ENCODE measurements at regions not wholly inside any gene's neighbourhood (a gene's known extent, or its start where the extent isn't known, plus 50 kb on each side); places are given as distances from the start of the nearest gene placed in this dataset.

- Histone ChIP-seq H3K79me2 (replicated peaks; ENCODE audit: insufficient read depth) (no peaks in the 10 kb centered on the region), H3K4me3 (no peak overlapping the region), H3K27ac (ENCODE audit: low read depth) (no peak overlapping the region), H3F3A (replicated peaks; ENCODE audit: low read depth) (no peaks in the 10 kb centered on the region), H3K4me2 (no peak overlapping the region), H3K27me3 (ENCODE audit: insufficient read depth) (no peaks in the 10 kb centered on the region), H3K36me3 (ENCODE audit: insufficient read depth) (no peaks in the 10 kb centered on the region), H2AFZ (no peak overlapping the region), H3K4me1 (ENCODE audit: insufficient read depth) (peaks cover 31% of the 10 kb centered on the region), H3K9me2 (ENCODE audit: insufficient read depth) (no peaks in the 10 kb centered on the region), H4K20me1 (replicated peaks; ENCODE audit: insufficient read depth) (no peaks in the 10 kb centered on the region)
- Mint-ChIP-seq H3K27ac (no peak overlapping the region; the same call in 1 of the 2 replicates), H3K27me3 (ENCODE audit: insufficient read depth, low read depth, poor library complexity) (no peaks in the 10 kb centered on the region), H3K9me3 (no peaks in the 10 kb centered on the region), H3K4me1 (peaks cover 34% of the 10 kb centered on the region), H3K4me3 (no peak overlapping the region), H3K36me3 (ENCODE audit: low read depth) (no peaks in the 10 kb centered on the region)
- no peak for TF ChIP-seq REST (IDR thresholded peaks at IDR 0.05; ENCODE audit: unreplicated experiment)
- TF ChIP-seq NANOG (IDR thresholded peaks at IDR 0.05; ENCODE audit: borderline replicate concordance): no peak
- TF ChIP-seq CREB1 (CRISPR knock-in tag; IDR thresholded peaks at IDR 0.05; ENCODE audit: low read depth): no peak
- TF ChIP-seq CTCF (conservative IDR thresholded peaks at IDR 0.05; ENCODE audit: low read depth in 2 of 2): no peak
- peak; percentile 30; the same call in 2 of the 3 replicates for ATAC-seq
- no peak for DNase-seq (ENCODE audit: low spot score)
Observed at GRCh38 chr2:144582651-144583380, 62.9 kb upstream of the ZEB2 start.

GRCh38 chr2:144580521-144581161, 60.7 kb upstream of the ZEB2 start:
- peak; percentile 33 for DNase-seq (ENCODE audit: low spot score)
- H3K36me3 ChIP-seq (ENCODE audit: insufficient read depth): no peaks in the 10 kb centered on the region
- H3K27ac ChIP-seq (ENCODE audit: low read depth): no peak overlapping the region
- no peak overlapping the region for H3K4me3 ChIP-seq
- Mint-ChIP-seq H3K9me3 (no peaks in the 10 kb centered on the region), H3K4me3 (no peak overlapping the region), H3K4me1 (peaks cover 34% of the 10 kb centered on the region), H3K27me3 (ENCODE audit: insufficient read depth, low read depth, poor library complexity) (no peaks in the 10 kb centered on the region), H3K36me3 (ENCODE audit: low read depth) (no peaks in the 10 kb centered on the region), H3K27ac (no peak overlapping the region)
- H3K9me2 ChIP-seq (ENCODE audit: insufficient read depth): no peaks in the 10 kb centered on the region
- H3K4me2 ChIP-seq: peak overlapping the region; percentile 58
- no peaks in the 10 kb centered on the region for H4K20me1 ChIP-seq (replicated peaks; ENCODE audit: insufficient read depth)
- no peaks in the 10 kb centered on the region for H3F3A ChIP-seq (replicated peaks; ENCODE audit: low read depth)
- no peaks in the 10 kb centered on the region for H3K79me2 ChIP-seq (replicated peaks; ENCODE audit: insufficient read depth)
- peak; percentile 83 for ATAC-seq
- no peak overlapping the region for H2AFZ ChIP-seq
- no peaks in the 10 kb centered on the region for H3K27me3 ChIP-seq (ENCODE audit: insufficient read depth)
- peaks cover 31% of the 10 kb centered on the region for H3K4me1 ChIP-seq (ENCODE audit: insufficient read depth)
- TF ChIP-seq CTCF (conservative IDR thresholded peaks at IDR 0.05; ENCODE audit: low read depth in 2 of 2): no peak
- TF ChIP-seq ZNF462 (CRISPR knock-in tag; IDR thresholded peaks at IDR 0.05): no peak

Measured in GM23338 (cell line).